Posterior vena cava (tissue), 2 donors: ENCODE measurements at regions not wholly inside any gene's neighbourhood (a gene's known extent, or its start where the extent isn't known, plus 50 kb on each side); places are given as distances from the start of the nearest gene placed in this dataset.
"Not testable (repeated sequence)": the region's sequence is repeated elsewhere in the genome, so short reads cannot be mapped to it uniquely, and the experiment has no call there.

Experiments
- DNase-seq: peaks from one replicate; pipeline ENCODE4 v3.0.0-alpha.2; 2020; ENCODE audit warnings: low spot score
- intact Hi-C, 2 donors: fragments of 100-400 bp; cut with DNase I; formaldehyde crosslinking; loops; one replicate each; pipeline versions ENCODE4 v1.14.1 to v1.14.2; 2022 to 2023
- donor health status: DM: yes; HTN: yes; CAD: no.
- donor health status: DM: yes; HTN: yes; CAD: no.

GRCh38 chr1:117314951-117315350, 52.3 kb upstream of the MAN1A2 start:
- intact Hi-C loops, DNase-seq: not testable (repeated sequence)

GRCh38 chr1:117313555-117313954, 53.7 kb upstream of the MAN1A2 start:
- intact Hi-C loops, result no loop called here
- DNase-seq, result no peak

GRCh38 chr1:117312453-117313138, 54.7 kb upstream of the MAN1A2 start:
- no peak for DNase-seq
- intact Hi-C loops, result no loop called here

GRCh38 chr1:117308311-117308916, 58.8 kb upstream of the MAN1A2 start:
- no peak for DNase-seq
- intact Hi-C loops, result no loop called here

- intact Hi-C loops, result no loop called here
These were observed 65.3 kb upstream of the MAN1A2 start for GRCh38 chr1:117301901-117302300.

GRCh38 chr1:117300183-117300582, 67.1 kb upstream of the MAN1A2 start:
- DNase-seq, intact Hi-C loops: not testable (repeated sequence)

More at GRCh38 chr1:117301901-117302300, 65.3 kb upstream of the MAN1A2 start:
- no peak for DNase-seq

- no peak for DNase-seq
- intact Hi-C loops, result no loop called here
These were observed 72.2 kb upstream of the MAN1A2 start for GRCh38 chr1:117295001-117295400.

GRCh38 chr1:117290890-117291289, 76.4 kb upstream of the MAN1A2 start:
- no peak for DNase-seq
- intact Hi-C loops, result no loop called here

GRCh38 chr1:117289316-117289870, 77.9 kb upstream of the MAN1A2 start:
- intact Hi-C loops, result loop anchor here in 1 of 2 donors (10.0 kb wide), 1 partner anchor 225 kb away; the partner anchor contains the start of gene TTF2
- no peak for DNase-seq

GRCh38 chr1:117286562-117286961, 75.8 kb upstream of the VTCN1 start:
- intact Hi-C loops, result loop anchor here in 1 of 2 donors (10.0 kb wide), 1 partner anchor 222 kb away; the partner anchor contains the start of gene TTF2
- no peak for DNase-seq

- DNase-seq, result no peak
- intact Hi-C loops, result loop anchor here in 1 of 2 donors (10.0 kb wide), 1 partner anchor 221 kb away; the partner anchor contains the start of gene TTF2
These were observed 75.4 kb upstream of the VTCN1 start for GRCh38 chr1:117286145-117286544.

GRCh38 chr1:117284399-117285215, 73.9 kb upstream of the VTCN1 start:
- no peak for DNase-seq
- intact Hi-C loops, result loop anchor here (1.0 to 10.0 kb wide), 2 partner anchors 216 to 220 kb away; partner anchors contain the start of gene TTF2 (in 1 of the 2)

- no peak for DNase-seq
- intact Hi-C loops, result no loop called here
These were observed 67.8 kb upstream of the VTCN1 start for GRCh38 chr1:117278531-117278930.

GRCh38 chr1:117275055-117275454, 64.3 kb upstream of the VTCN1 start:
- intact Hi-C loops, result no loop called here
- no peak for DNase-seq

GRCh38 chr1:117271959-117272358, 61.2 kb upstream of the VTCN1 start:
- DNase-seq, result no peak
- intact Hi-C loops, result no loop called here

GRCh38 chr1:117271129-117271528, 60.4 kb upstream of the VTCN1 start:
- DNase-seq, result no peak
- intact Hi-C loops, result no loop called here

GRCh38 chr1:117270679-117271078, 60.0 kb upstream of the VTCN1 start:
- DNase-seq, result no peak
- intact Hi-C loops, result no loop called here

GRCh38 chr1:117268535-117269455, 58.1 kb upstream of the VTCN1 start:
- intact Hi-C loops, result no loop called here
- DNase-seq, result no peak
